IPS-20b (cell line): ENCODE measurements at regions not wholly inside any gene's neighbourhood (a gene's known extent, or its start where the extent isn't known, plus 50 kb on each side); places are given as distances from the start of the nearest gene placed in this dataset.
A peak's percentile ranks its signal among the peaks of the same experiment; 100 is the strongest.
"Not testable (repeated sequence)": the region's sequence is repeated elsewhere in the genome, so short reads cannot be mapped to it uniquely, and the experiment has no call there.

ENCODE experiments used
- H3K27ac ChIP-seq: one replicate; pipeline ENCODE4 v1.5.1; 2013; ENCODE audit warnings: low read length
- H3K27me3 ChIP-seq: 2 replicates; pipeline ENCODE4 v1.6.1; 2013; ENCODE audit warnings: mild to moderate bottlenecking, low read length, inconsistent platforms; ENCODE audit not compliant: insufficient read depth
- H3K36me3 ChIP-seq: 2 replicates; pipeline ENCODE4 v1.6.1; 2013; ENCODE audit warnings: low read depth, mild to moderate bottlenecking, inconsistent platforms, low read length, moderate library complexity; ENCODE audit not compliant: insufficient read depth
- H3K4me1 ChIP-seq: 2 replicates; pipeline ENCODE4 v1.6.1; 2013; ENCODE audit warnings: mild to moderate bottlenecking, control low read depth, inconsistent platforms, low read length, moderate library complexity; ENCODE audit not compliant: insufficient read depth
- H3K4me3 ChIP-seq: 2 replicates; pipeline ENCODE4 v1.5.1; 2013; ENCODE audit warnings: mild to moderate bottlenecking, low read length, inconsistent platforms
- H3K9ac ChIP-seq: 2 replicates; pipeline ENCODE4 v1.6.1; 2013; ENCODE audit warnings: low read depth, mild to moderate bottlenecking, inconsistent platforms, low read length, moderate library complexity
- H3K9me3 ChIP-seq: 2 replicates; pipeline ENCODE4 v1.6.1; 2013; ENCODE audit warnings: mild to moderate bottlenecking, low read depth, low read length, inconsistent platforms; ENCODE audit not compliant: insufficient read depth

- Histone ChIP-seq H3K27ac (no peak overlapping the region), H3K4me3 (no peak overlapping the region), H3K36me3 (no peaks in the 10 kb centered on the region), H3K27me3 (no peaks in the 10 kb centered on the region), H3K9me3 (no peaks in the 10 kb centered on the region), H3K9ac (no peak overlapping the region), H3K4me1 (no peaks in the 10 kb centered on the region)
Measured at GRCh38 chr7:125971656-125972055, 1042.0 kb upstream of the POT1 start.

GRCh38 chr7:125966278-125967048 is 1036.8 kb upstream of the POT1 start:
- Histone ChIP-seq H3K4me1 (no peaks in the 10 kb centered on the region), H3K9me3 (no peaks in the 10 kb centered on the region), H3K9ac (no peak overlapping the region), H3K36me3 (no peaks in the 10 kb centered on the region), H3K27me3 (no peaks in the 10 kb centered on the region), H3K27ac (no peak overlapping the region), H3K4me3 (no peak overlapping the region)

- no peak overlapping the region for H3K4me3 ChIP-seq
- H3K36me3 ChIP-seq = no peaks in the 10 kb centered on the region; the same call in 1 of the 2 replicates
- H3K9me3 ChIP-seq = no peaks in the 10 kb centered on the region
- H3K27ac ChIP-seq = no peak overlapping the region
- no peaks in the 10 kb centered on the region for H3K27me3 ChIP-seq
- no peak overlapping the region for H3K9ac ChIP-seq
- H3K4me1 ChIP-seq = no peaks in the 10 kb centered on the region
Measured at GRCh38 chr7:125934955-125935354, 1005.3 kb upstream of the POT1 start.

GRCh38 chr7:125934539-125934938 is 1004.9 kb upstream of the POT1 start:
- H3K4me3 ChIP-seq = no peak overlapping the region
- H3K4me1 ChIP-seq = no peaks in the 10 kb centered on the region
- H3K27me3 ChIP-seq = no peaks in the 10 kb centered on the region
- no peak overlapping the region for H3K27ac ChIP-seq
- H3K9ac ChIP-seq = no peak overlapping the region
- H3K36me3 ChIP-seq = no peaks in the 10 kb centered on the region; the same call in 1 of the 2 replicates
- H3K9me3 ChIP-seq = no peaks in the 10 kb centered on the region

- Histone ChIP-seq H3K4me3 (no peak overlapping the region), H3K27me3 (no peaks in the 10 kb centered on the region), H3K9me3 (no peaks in the 10 kb centered on the region), H3K27ac (no peak overlapping the region), H3K4me1 (peaks cover 21% of the 10 kb centered on the region), H3K36me3 (no peaks in the 10 kb centered on the region; the same call in 1 of the 2 replicates), H3K9ac (no peak overlapping the region)
Measured at GRCh38 chr7:125930848-125931247, 1001.2 kb upstream of the POT1 start.

GRCh38 chr7:125927556-125927955 is 997.9 kb upstream of the POT1 start:
- Histone ChIP-seq H3K27me3 (no peaks in the 10 kb centered on the region), H3K4me1 (peaks cover 26% of the 10 kb centered on the region), H3K36me3 (no peaks in the 10 kb centered on the region), H3K9ac (peak overlapping the region; percentile 25; the same call in 1 of the 2 replicates), H3K9me3 (no peaks in the 10 kb centered on the region), H3K27ac (no peak overlapping the region), H3K4me3 (peak overlapping the region; percentile 39; the same call in 1 of the 2 replicates)

GRCh38 chr7:125926621-125927020 is 997.0 kb upstream of the POT1 start:
- H3K9me3 ChIP-seq = no peaks in the 10 kb centered on the region
- no peak overlapping the region for H3K9ac ChIP-seq

GRCh38 chr7:125924037-125924436 is 994.4 kb upstream of the POT1 start:
- peak overlapping the region; percentile 1 for H3K27ac ChIP-seq
- H3K4me1 ChIP-seq = peaks cover 26% of the 10 kb centered on the region
- H3K4me3 ChIP-seq = peak overlapping the region; percentile 57; the same call in 1 of the 2 replicates
- no peaks in the 10 kb centered on the region for H3K36me3 ChIP-seq
- H3K9me3 ChIP-seq = no peaks in the 10 kb centered on the region
- no peaks in the 10 kb centered on the region for H3K27me3 ChIP-seq
- H3K9ac ChIP-seq = peak overlapping the region; percentile 51; the same call in 1 of the 2 replicates

More at GRCh38 chr7:125926621-125927020, 997.0 kb upstream of the POT1 start:
- peaks cover 26% of the 10 kb centered on the region for H3K4me1 ChIP-seq
- H3K27ac ChIP-seq = no peak overlapping the region
- peak overlapping the region; percentile 57; the same call in 1 of the 2 replicates for H3K4me3 ChIP-seq
- no peaks in the 10 kb centered on the region for H3K36me3 ChIP-seq
- H3K27me3 ChIP-seq = no peaks in the 10 kb centered on the region

GRCh38 chr7:125915381-125915948 is 985.8 kb upstream of the POT1 start:
- not testable (repeated sequence) for H3K4me3 ChIP-seq, H3K9me3 ChIP-seq, H3K4me1 ChIP-seq, H3K27ac ChIP-seq, H3K36me3 ChIP-seq, H3K27me3 ChIP-seq
- peak overlapping the region; percentile 14; the same call in 1 of the 2 replicates for H3K9ac ChIP-seq

GRCh38 chr7:125908711-125909110 is 979.1 kb upstream of the POT1 start:
- Histone ChIP-seq H3K9me3 (peaks cover 10% of the 10 kb centered on the region), H3K4me1 (no peaks in the 10 kb centered on the region), H3K4me3 (no peak overlapping the region), H3K36me3 (no peaks in the 10 kb centered on the region), H3K27me3 (no peaks in the 10 kb centered on the region), H3K9ac (no peak overlapping the region), H3K27ac (no peak overlapping the region)

- H3K27ac ChIP-seq = no peak overlapping the region
- H3K4me1 ChIP-seq = no peaks in the 10 kb centered on the region
- H3K36me3 ChIP-seq = no peaks in the 10 kb centered on the region
- no peak overlapping the region for H3K9ac ChIP-seq
- no peak overlapping the region for H3K4me3 ChIP-seq
- H3K9me3 ChIP-seq = no peaks in the 10 kb centered on the region
- H3K27me3 ChIP-seq = no peaks in the 10 kb centered on the region
Measured at GRCh38 chr7:125899577-125899976, 970.0 kb upstream of the POT1 start.

GRCh38 chr7:125892434-125892833 is 962.8 kb upstream of the POT1 start:
- H3K4me1 ChIP-seq = no peaks in the 10 kb centered on the region
- no peak overlapping the region for H3K9ac ChIP-seq
- no peaks in the 10 kb centered on the region for H3K9me3 ChIP-seq
- no peak overlapping the region for H3K4me3 ChIP-seq
- no peaks in the 10 kb centered on the region for H3K27me3 ChIP-seq
- H3K27ac ChIP-seq = no peak overlapping the region
- no peaks in the 10 kb centered on the region for H3K36me3 ChIP-seq
